ENCODE measurements at regions not wholly inside any gene's neighbourhood (a gene's known extent, or its start where the extent isn't known, plus 50 kb on each side); places are given as distances from the start of the nearest gene placed in this dataset.

DNA sequence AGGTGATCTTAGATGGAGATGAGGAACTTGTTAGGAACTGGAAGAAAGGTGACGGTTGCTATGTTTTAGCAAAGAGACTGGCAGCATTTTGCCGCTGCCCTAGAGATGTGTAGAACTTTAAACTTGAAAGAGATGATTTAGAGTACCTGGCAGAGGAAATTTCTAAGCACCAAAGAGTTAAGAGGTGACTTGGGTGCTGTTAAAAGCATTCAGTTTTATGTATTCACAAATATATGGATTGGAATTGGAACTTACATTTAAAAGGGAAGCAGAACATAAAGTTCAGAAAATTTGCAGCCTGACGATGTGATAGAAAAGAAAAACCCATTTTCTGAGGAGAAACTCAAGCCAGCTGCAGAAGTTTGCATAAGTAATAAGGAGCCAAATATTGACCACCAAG, 176.3 kb downstream of the MOXD1 start:
- H3K4me1 Mint-ChIP-seq: no peaks in the 10 kb centered on the region
- no peak overlapping the region for H3K27ac ChIP-seq (ENCODE audit: low read length in 2 of 2)
- H3K9ac ChIP-seq (ENCODE audit: low read length): no peak overlapping the region
- TF ChIP-seq, protein P1, sequence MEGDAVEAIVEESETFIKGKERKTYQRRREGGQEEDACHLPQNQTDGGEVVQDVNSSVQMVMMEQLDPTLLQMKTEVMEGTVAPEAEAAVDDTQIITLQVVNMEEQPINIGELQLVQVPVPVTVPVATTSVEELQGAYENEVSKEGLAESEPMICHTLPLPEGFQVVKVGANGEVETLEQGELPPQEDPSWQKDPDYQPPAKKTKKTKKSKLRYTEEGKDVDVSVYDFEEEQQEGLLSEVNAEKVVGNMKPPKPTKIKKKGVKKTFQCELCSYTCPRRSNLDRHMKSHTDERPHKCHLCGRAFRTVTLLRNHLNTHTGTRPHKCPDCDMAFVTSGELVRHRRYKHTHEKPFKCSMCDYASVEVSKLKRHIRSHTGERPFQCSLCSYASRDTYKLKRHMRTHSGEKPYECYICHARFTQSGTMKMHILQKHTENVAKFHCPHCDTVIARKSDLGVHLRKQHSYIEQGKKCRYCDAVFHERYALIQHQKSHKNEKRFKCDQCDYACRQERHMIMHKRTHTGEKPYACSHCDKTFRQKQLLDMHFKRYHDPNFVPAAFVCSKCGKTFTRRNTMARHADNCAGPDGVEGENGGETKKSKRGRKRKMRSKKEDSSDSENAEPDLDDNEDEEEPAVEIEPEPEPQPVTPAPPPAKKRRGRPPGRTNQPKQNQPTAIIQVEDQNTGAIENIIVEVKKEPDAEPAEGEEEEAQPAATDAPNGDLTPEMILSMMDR (IDR thresholded peaks at IDR 0.05): no peak
- TF ChIP-seq EZH2 (IDR thresholded peaks at IDR 0.05; ENCODE audit: borderline replicate concordance, insufficient read depth, low read depth, low read length, poor library complexity, severe bottlenecking): no peak
- no peak overlapping the region for H3K4me2 ChIP-seq (replicated peaks; ENCODE audit: low read depth, low read length, poor library complexity, severe bottlenecking)
- H3K36me3 ChIP-seq (replicated peaks in 1 of 2; ENCODE audit: control extremely low read depth in 1 of 2, control insufficient read depth in 1 of 2, extremely low read depth in 1 of 2, insufficient read depth in 2 of 2, low read length in 1 of 2): no peaks in the 10 kb centered on the region
- no peaks in the 10 kb centered on the region for H3K27me3 Mint-ChIP-seq
- DNase-seq (no peak), ATAC-seq (ENCODE audit: low read depth) (no peak)
- ChIA-PET CTCF (no interaction called here), POLR2A (no interaction called here)
- H4K20me1 ChIP-seq (ENCODE audit: control insufficient read depth, insufficient read depth, low read length, poor library complexity, severe bottlenecking): no peaks in the 10 kb centered on the region
- intact Hi-C loops (cut with micrococcal nuclease): no loop called here
- H3K4me3 ChIP-seq (ENCODE audit: control extremely low read depth in 1 of 5, extremely low read depth in 1 of 5, insufficient read depth in 1 of 5, low read depth in 2 of 5, low read length in 4 of 5): no peak overlapping the region
- no peaks in the 10 kb centered on the region for H3K27me3 ChIP-seq (replicated peaks in 1 of 4; ENCODE audit: control extremely low read depth in 1 of 4, control insufficient read depth in 3 of 4, insufficient read depth in 4 of 4, low read length in 3 of 4)
- no peak overlapping the region for H3K27ac Mint-ChIP-seq
- H3K9me3 ChIP-seq (ENCODE audit: control extremely low read depth in 1 of 3, control insufficient read depth in 2 of 3, insufficient read depth in 1 of 3, low read length in 2 of 3): peaks cover 0 to 11% (median 8%) of the 10 kb centered on the region in 3 donors
- H3K9me3 Mint-ChIP-seq (ENCODE audit: insufficient read depth): peaks cover 9% of the 10 kb centered on the region
- H3K79me2 ChIP-seq (ENCODE audit: control insufficient read depth, insufficient read depth, low read length): no peaks in the 10 kb centered on the region
- H3K4me3 Mint-ChIP-seq: no peak overlapping the region
- H2AFZ ChIP-seq (ENCODE audit: insufficient read depth, low read depth, low read length, poor library complexity, severe bottlenecking): no peak overlapping the region
- WGBS (ENCODE audit: insufficient coverage): 79% methylated on average over 2 of the region's 3 CpGs
- no peaks in the 10 kb centered on the region for H3K4me1 ChIP-seq (ENCODE audit: control insufficient read depth in 2 of 2, insufficient read depth in 2 of 2, low read length in 2 of 2)

GRCh38 chr6:132220800-132221199, 180.5 kb downstream of the MOXD1 start:
- CTCF ChIA-PET: interaction anchor here (1.1 to 2.3 kb wide), 2 partner anchors 295 to 297 kb away, joined by 5 to 10 read pairs; no protein-coding TSS in a partner anchor
- no CpG with 5 or more reads among the region's 1 CpG for WGBS (ENCODE audit: insufficient coverage)
- DNase-seq: no peak
- no peak for ATAC-seq (ENCODE audit: low read depth)
- POLR2A ChIA-PET: no interaction called here
- H3K79me2 ChIP-seq (ENCODE audit: control insufficient read depth, insufficient read depth, low read length): no peaks in the 10 kb centered on the region
- no peak overlapping the region for H3K4me3 ChIP-seq (ENCODE audit: control extremely low read depth in 1 of 5, extremely low read depth in 1 of 5, insufficient read depth in 1 of 5, low read depth in 2 of 5, low read length in 4 of 5)
- H3K9me3 ChIP-seq (ENCODE audit: control extremely low read depth in 1 of 3, control insufficient read depth in 2 of 3, insufficient read depth in 1 of 3, low read length in 2 of 3): peaks cover 0 to 11% (median 8%) of the 10 kb centered on the region in 3 donors
- Mint-ChIP-seq H3K4me3 (no peak overlapping the region), H3K27me3 (peaks cover 2% of the 10 kb centered on the region), H3K27ac (no peak overlapping the region), H3K4me1 (no peaks in the 10 kb centered on the region), H3K9me3 (ENCODE audit: insufficient read depth) (peaks cover 6% of the 10 kb centered on the region)
- H3K27ac ChIP-seq (ENCODE audit: low read length in 2 of 2): no peak overlapping the region
- H3K4me2 ChIP-seq (replicated peaks; ENCODE audit: low read depth, low read length, poor library complexity, severe bottlenecking): no peak overlapping the region
- no peaks in the 10 kb centered on the region for H3K4me1 ChIP-seq (ENCODE audit: control insufficient read depth in 2 of 2, insufficient read depth in 2 of 2, low read length in 2 of 2)
- TF ChIP-seq, protein P1 (IDR thresholded peaks at IDR 0.05): no peak
- TF ChIP-seq EZH2 (IDR thresholded peaks at IDR 0.05; ENCODE audit: borderline replicate concordance, insufficient read depth, low read depth, low read length, poor library complexity, severe bottlenecking): no peak
- intact Hi-C loops (cut with micrococcal nuclease): no loop called here
- no peaks in the 10 kb centered on the region for H4K20me1 ChIP-seq (ENCODE audit: control insufficient read depth, insufficient read depth, low read length, poor library complexity, severe bottlenecking)
- no peaks in the 10 kb centered on the region for H3K27me3 ChIP-seq (replicated peaks in 1 of 4; ENCODE audit: control extremely low read depth in 1 of 4, control insufficient read depth in 3 of 4, insufficient read depth in 4 of 4, low read length in 3 of 4)
- no peaks in the 10 kb centered on the region for H3K36me3 ChIP-seq (replicated peaks in 1 of 2; ENCODE audit: control extremely low read depth in 1 of 2, control insufficient read depth in 1 of 2, extremely low read depth in 1 of 2, insufficient read depth in 2 of 2, low read length in 1 of 2)
- H2AFZ ChIP-seq (ENCODE audit: insufficient read depth, low read depth, low read length, poor library complexity, severe bottlenecking): no peak overlapping the region
- H3K9ac ChIP-seq (ENCODE audit: low read length): no peak overlapping the region

Data from B cell (primary cell).